ENCODE measurements at regions not wholly inside any gene's neighbourhood (a gene's known extent, or its start where the extent isn't known, plus 50 kb on each side); places are given as distances from the start of the nearest gene placed in this dataset.
"Not testable (repeated sequence)": the region's sequence is repeated elsewhere in the genome, so short reads cannot be mapped to it uniquely, and the experiment has no call there.

GRCh38 chr16:32116080-32116479, 137.0 kb upstream of the TP53TG3D start:
- Histone ChIP-seq H3K9me3 (peaks cover 3% of the 10 kb centered on the region), H3K27me3 (ENCODE audit: insufficient read depth in 3 of 3, low read length in 2 of 3) (peaks cover 0 to 4% (median 0%) of the 10 kb centered on the region in 3 donors), H3K36me3 (ENCODE audit: insufficient read depth in 1 of 2, low read depth in 1 of 2) (no peaks in the 10 kb centered on the region), H3K4me3 (peak overlapping the region; percentile 62), H3K4me1 (no peaks in the 10 kb centered on the region), H3K27ac (no peak overlapping the region)
- ATAC-seq: no peak
- intact Hi-C loops (cut with DNase I): no loop called here
- TF ChIP-seq CTCF (IDR thresholded peaks at IDR 0.05): no peak
- peak; percentile 9 to 19 for DNase-seq
- 1 to 3% (median 2%) methylated on average over 39 to 52 of the region's 52 CpGs for WGBS, 3 donors

GRCh38 chr16:32116533-32116932, 136.6 kb upstream of the TP53TG3D start:
- H3K9me3 ChIP-seq; ATAC-seq; H3K4me1 ChIP-seq; H3K27ac ChIP-seq; H3K27me3 ChIP-seq (ENCODE audit: insufficient read depth in 3 of 3, low read length in 2 of 3); H3K36me3 ChIP-seq (ENCODE audit: insufficient read depth in 1 of 2, low read depth in 1 of 2); intact Hi-C loops (cut with DNase I): not testable (repeated sequence)
- DNase-seq: peak; percentile 7 to 23
- 27 to 40% (median 32%) methylated on average over 18 to 21 of the region's 29 CpGs for WGBS, 3 donors
- H3K4me3 ChIP-seq: peak overlapping the region; percentile 62

- H3K27ac ChIP-seq; H3K36me3 ChIP-seq (ENCODE audit: insufficient read depth in 1 of 2, low read depth in 1 of 2); H3K4me3 ChIP-seq; ATAC-seq; intact Hi-C loops (cut with DNase I); H3K4me1 ChIP-seq; DNase-seq; H3K27me3 ChIP-seq (ENCODE audit: insufficient read depth in 3 of 3, low read length in 2 of 3); H3K9me3 ChIP-seq: not testable (repeated sequence)
- 42 to 71% (median 63%) methylated on average over 1 of the region's 1 CpG for WGBS, 3 donors
These were observed 132.7 kb upstream of the TP53TG3D start for GRCh38 chr16:32120372-32120771.

- H3K27me3 ChIP-seq (ENCODE audit: insufficient read depth in 3 of 3, low read length in 2 of 3); ATAC-seq; H3K4me1 ChIP-seq; DNase-seq; H3K4me3 ChIP-seq; H3K9me3 ChIP-seq; H3K27ac ChIP-seq; intact Hi-C loops (cut with DNase I); H3K36me3 ChIP-seq (ENCODE audit: insufficient read depth in 1 of 2, low read depth in 1 of 2): not testable (repeated sequence)
- 74 to 82% (median 80%) methylated on average over 3 of the region's 3 CpGs for WGBS, 3 donors
These were observed 132.3 kb upstream of the TP53TG3D start for GRCh38 chr16:32120779-32121178.

GRCh38 chr16:32121273-32121900, 131.7 kb upstream of the TP53TG3D start:
- H3K4me3 ChIP-seq; intact Hi-C loops (cut with DNase I); H3K27ac ChIP-seq; H3K9me3 ChIP-seq; H3K27me3 ChIP-seq (ENCODE audit: insufficient read depth in 3 of 3, low read length in 2 of 3); H3K4me1 ChIP-seq; DNase-seq; H3K36me3 ChIP-seq (ENCODE audit: insufficient read depth in 1 of 2, low read depth in 1 of 2); ATAC-seq: not testable (repeated sequence)
- 70 to 89% (median 72%) methylated on average over 2 of the region's 2 CpGs for WGBS, 3 donors

- WGBS, 3 donors: 90 to 94% methylated on average over 3 to 4 of the region's 8 CpGs; no CpG with 5 or more reads in 1 of the 3 donors
- H3K9me3 ChIP-seq; H3K4me3 ChIP-seq; ATAC-seq; H3K4me1 ChIP-seq; H3K27ac ChIP-seq; DNase-seq; H3K27me3 ChIP-seq (ENCODE audit: insufficient read depth in 3 of 3, low read length in 2 of 3); intact Hi-C loops (cut with DNase I); H3K36me3 ChIP-seq (ENCODE audit: insufficient read depth in 1 of 2, low read depth in 1 of 2): not testable (repeated sequence)
These were observed 100.7 kb upstream of the TP53TG3D start for GRCh38 chr16:32152434-32152833.

- H3K27ac ChIP-seq; H3K4me1 ChIP-seq; H3K27me3 ChIP-seq (ENCODE audit: insufficient read depth in 3 of 3, low read length in 2 of 3); DNase-seq; H3K9me3 ChIP-seq; H3K4me3 ChIP-seq; H3K36me3 ChIP-seq (ENCODE audit: insufficient read depth in 1 of 2, low read depth in 1 of 2); intact Hi-C loops (cut with DNase I): not testable (repeated sequence)
- 24% methylated on average over 8 of the region's 61 CpGs; no CpG with 5 or more reads in 2 of the 3 donors for WGBS, 3 donors
- peak in 3 of 4 donors; percentile 67 to 72 (median 68) for ATAC-seq
These were observed 65.0 kb upstream of the TP53TG3D start for GRCh38 chr16:32187918-32188669.

- ATAC-seq; H3K9me3 ChIP-seq; H3K36me3 ChIP-seq (ENCODE audit: insufficient read depth in 1 of 2, low read depth in 1 of 2); H3K4me1 ChIP-seq; H3K4me3 ChIP-seq; H3K27me3 ChIP-seq (ENCODE audit: insufficient read depth in 3 of 3, low read length in 2 of 3); intact Hi-C loops (cut with DNase I); H3K27ac ChIP-seq; DNase-seq: not testable (repeated sequence)
- WGBS, 3 donors: 22 to 42% (median 30%) methylated on average over 14 to 25 of the region's 36 CpGs
These were observed 50.5 kb upstream of the TP53TG3D start for GRCh38 chr16:32202585-32202984.
